GM23338 (cell line): ENCODE measurements at regions not wholly inside any gene's neighbourhood (a gene's known extent, or its start where the extent isn't known, plus 50 kb on each side); places are given as distances from the start of the nearest gene placed in this dataset.

ENCODE experiments used
- ATAC-seq: fragments of 200-7000 bp; cut with Tn5 transposase; 3 replicates; pipeline ENCODE4 v1.9.1; 2020
- DNase-seq: peaks from one replicate; pipeline ENCODE4 v3.0.0-alpha.2; 2015; ENCODE audit warnings: low spot score
- H2AFZ ChIP-seq: fragments of 200-600 bp; sonication (generic); 2 replicates; pipeline ENCODE4 v1.8.0; 2016; ENCODE audit warnings: antibody characterized with exemption, mild to moderate bottlenecking, moderate library complexity
- H3F3A ChIP-seq: fragments of 200-600 bp; sonication (generic); replicated peaks from 2 replicates; pipeline ENCODE4 v1.8.0; 2017; ENCODE audit warnings: antibody characterized with exemption, mixed run types, low read depth
- H3K27ac ChIP-seq: fragments of 200-600 bp; sonication (generic); 2 replicates; pipeline ENCODE4 v1.6.1; 2016; ENCODE audit warnings: low read depth
- H3K27me3 ChIP-seq: fragments of 200-600 bp; sonication (generic); 2 replicates; pipeline ENCODE4 v1.8.0; 2016; ENCODE audit warnings: mild to moderate bottlenecking, mixed run types, moderate library complexity; ENCODE audit not compliant: insufficient read depth
- H3K36me3 ChIP-seq: fragments of 200-600 bp; sonication (generic); 2 replicates; pipeline ENCODE4 v1.8.0; 2016; ENCODE audit warnings: mild to moderate bottlenecking; ENCODE audit not compliant: insufficient read depth
- H3K4me1 ChIP-seq: fragments of 200-600 bp; sonication (generic); 2 replicates; pipeline ENCODE4 v1.8.0; 2016; ENCODE audit warnings: mild to moderate bottlenecking, moderate library complexity; ENCODE audit not compliant: insufficient read depth
- H3K4me2 ChIP-seq: fragments of 200-600 bp; sonication (generic); 2 replicates; pipeline ENCODE4 v1.7.1; 2017; ENCODE audit warnings: mixed run types
- H3K4me3 ChIP-seq: fragments of 200-600 bp; sonication (generic); 2 replicates; pipeline ENCODE4 v1.6.1; 2016; ENCODE audit warnings: mixed run types
- H3K79me2 ChIP-seq: fragments of 200-600 bp; sonication (generic); replicated peaks from 2 replicates; pipeline ENCODE4 v1.8.0; 2017; ENCODE audit warnings: mild to moderate bottlenecking; ENCODE audit not compliant: insufficient read depth
- H3K9me2 ChIP-seq: fragments of 200-600 bp; sonication (generic); 2 replicates; pipeline ENCODE4 v1.8.0; 2017; ENCODE audit not compliant: insufficient read depth
- H4K20me1 ChIP-seq: fragments of 200-600 bp; sonication (generic); replicated peaks from 2 replicates; pipeline ENCODE4 v1.8.0; 2017; ENCODE audit warnings: mild to moderate bottlenecking; ENCODE audit not compliant: insufficient read depth
- H3K27ac Mint-ChIP-seq: 2 replicates; pipeline ENCODE4 v1.8.0; 2020; ENCODE audit warnings: inconsistent platforms, mild to moderate bottlenecking, moderate library complexity, mixed read lengths
- H3K27me3 Mint-ChIP-seq: 3 replicates; pipeline ENCODE4 v1.8.0; 2022; ENCODE audit warnings: low read depth, mild to moderate bottlenecking, moderate library complexity, mixed read lengths, inconsistent platforms; ENCODE audit not compliant: insufficient read depth, poor library complexity
- H3K36me3 Mint-ChIP-seq: 3 replicates; pipeline ENCODE4 v1.8.0; 2021; ENCODE audit warnings: low read depth, mild to moderate bottlenecking, inconsistent platforms, moderate library complexity, mixed read lengths
- H3K4me1 Mint-ChIP-seq: 3 replicates; pipeline ENCODE4 v1.8.0; 2020; ENCODE audit warnings: mild to moderate bottlenecking, inconsistent platforms, mixed read lengths
- H3K4me3 Mint-ChIP-seq: 3 replicates; pipeline ENCODE4 v1.8.0; 2021; ENCODE audit warnings: moderate library complexity, mild to moderate bottlenecking, inconsistent platforms, mixed read lengths
- H3K9me3 Mint-ChIP-seq: 3 replicates; pipeline ENCODE4 v1.8.0; 2020; ENCODE audit warnings: moderate library complexity, mild to moderate bottlenecking, inconsistent platforms, mixed read lengths
- ETS1 ChIP-seq: IDR thresholded peaks from 2 replicates; pipeline ENCODE4 v1.6.1; 2016; ENCODE audit warnings: antibody characterized with exemption
- EZH2 ChIP-seq: fragments of 200-600 bp; sonication (generic); IDR thresholded peaks from one replicate; pipeline ENCODE4 v1.8.0; 2017; ENCODE audit warnings: antibody characterized with exemption, mild to moderate bottlenecking, low read depth; ENCODE audit not compliant: unreplicated experiment
- JUNB ChIP-seq: IDR thresholded peaks from one replicate; pipeline ENCODE4 v1.6.1; 2016; ENCODE audit warnings: antibody characterized with exemption; ENCODE audit not compliant: unreplicated experiment
- NANOG ChIP-seq: IDR thresholded peaks from 2 replicates; pipeline ENCODE4 v1.6.1; 2016; ENCODE audit warnings: antibody characterized with exemption, borderline replicate concordance
- POLR2AphosphoS5 ChIP-seq: IDR thresholded peaks from 2 replicates; pipeline ENCODE4 v1.6.1; 2016; ENCODE audit warnings: antibody characterized with exemption, low read depth
- REST ChIP-seq: IDR thresholded peaks from one replicate; pipeline ENCODE4 v1.6.1; 2018; ENCODE audit warnings: antibody characterized with exemption; ENCODE audit not compliant: unreplicated experiment
- STAT1 ChIP-seq: IDR thresholded peaks from one replicate; pipeline ENCODE4 v1.6.1; 2016; ENCODE audit warnings: antibody characterized with exemption; ENCODE audit not compliant: unreplicated experiment
- ZNF114 ChIP-seq: fragments of 250-450 bp; sonication (Bioruptor Pico); IDR thresholded peaks from 2 replicates; pipeline ENCODE4 v1.5.0; 2020; ENCODE audit warnings: mild to moderate bottlenecking, moderate library complexity
- ZNF331 ChIP-seq: fragments of 250-450 bp; sonication (Bioruptor Pico); IDR thresholded peaks from 2 replicates; pipeline ENCODE4 v1.5.0; 2020; ENCODE audit warnings: low read depth, mild to moderate bottlenecking, moderate library complexity
- TF ChIP-seq, protein P1 (sequence below): fragments of 250-450 bp; sonication (Bioruptor Pico); IDR thresholded peaks from 2 replicates; pipeline ENCODE4 v1.5.0; 2020; ENCODE audit warnings: mild to moderate bottlenecking, moderate library complexity

GRCh38 chr6:19643713-19644112 is 193.5 kb upstream of the ID4 start:
- Histone ChIP-seq H4K20me1 (no peaks in the 10 kb centered on the region), H3K27me3 (no peaks in the 10 kb centered on the region), H3K4me2 (no peak overlapping the region), H3K4me1 (no peaks in the 10 kb centered on the region), H2AFZ (no peak overlapping the region), H3F3A (no peaks in the 10 kb centered on the region), H3K36me3 (no peaks in the 10 kb centered on the region), H3K9me2 (0 out of 2 replicates have a peak, but pooled peaks cover 4% of the 10 kb centered on the region), H3K4me3 (no peak overlapping the region), H3K79me2 (no peaks in the 10 kb centered on the region), H3K27ac (no peak overlapping the region)
- ATAC-seq (no peak), DNase-seq (no peak)
- Mint-ChIP-seq H3K9me3 (no peaks in the 10 kb centered on the region; the same call in 2 of the 3 replicates), H3K4me1 (no peaks in the 10 kb centered on the region), H3K27me3 (peaks cover 1% of the 10 kb centered on the region), H3K27ac (no peak overlapping the region), H3K4me3 (no peak overlapping the region), H3K36me3 (no peaks in the 10 kb centered on the region)
- TF ChIP-seq REST (no peak), EZH2 (no peak), ZNF331 (CRISPR knock-in tag) (no peak), JUNB (no peak), ZNF114 (CRISPR knock-in tag) (no peak), ETS1 (no peak), NANOG (no peak), POLR2AphosphoS5 (no peak), STAT1 (no peak)
- TF ChIP-seq, protein P1, sequence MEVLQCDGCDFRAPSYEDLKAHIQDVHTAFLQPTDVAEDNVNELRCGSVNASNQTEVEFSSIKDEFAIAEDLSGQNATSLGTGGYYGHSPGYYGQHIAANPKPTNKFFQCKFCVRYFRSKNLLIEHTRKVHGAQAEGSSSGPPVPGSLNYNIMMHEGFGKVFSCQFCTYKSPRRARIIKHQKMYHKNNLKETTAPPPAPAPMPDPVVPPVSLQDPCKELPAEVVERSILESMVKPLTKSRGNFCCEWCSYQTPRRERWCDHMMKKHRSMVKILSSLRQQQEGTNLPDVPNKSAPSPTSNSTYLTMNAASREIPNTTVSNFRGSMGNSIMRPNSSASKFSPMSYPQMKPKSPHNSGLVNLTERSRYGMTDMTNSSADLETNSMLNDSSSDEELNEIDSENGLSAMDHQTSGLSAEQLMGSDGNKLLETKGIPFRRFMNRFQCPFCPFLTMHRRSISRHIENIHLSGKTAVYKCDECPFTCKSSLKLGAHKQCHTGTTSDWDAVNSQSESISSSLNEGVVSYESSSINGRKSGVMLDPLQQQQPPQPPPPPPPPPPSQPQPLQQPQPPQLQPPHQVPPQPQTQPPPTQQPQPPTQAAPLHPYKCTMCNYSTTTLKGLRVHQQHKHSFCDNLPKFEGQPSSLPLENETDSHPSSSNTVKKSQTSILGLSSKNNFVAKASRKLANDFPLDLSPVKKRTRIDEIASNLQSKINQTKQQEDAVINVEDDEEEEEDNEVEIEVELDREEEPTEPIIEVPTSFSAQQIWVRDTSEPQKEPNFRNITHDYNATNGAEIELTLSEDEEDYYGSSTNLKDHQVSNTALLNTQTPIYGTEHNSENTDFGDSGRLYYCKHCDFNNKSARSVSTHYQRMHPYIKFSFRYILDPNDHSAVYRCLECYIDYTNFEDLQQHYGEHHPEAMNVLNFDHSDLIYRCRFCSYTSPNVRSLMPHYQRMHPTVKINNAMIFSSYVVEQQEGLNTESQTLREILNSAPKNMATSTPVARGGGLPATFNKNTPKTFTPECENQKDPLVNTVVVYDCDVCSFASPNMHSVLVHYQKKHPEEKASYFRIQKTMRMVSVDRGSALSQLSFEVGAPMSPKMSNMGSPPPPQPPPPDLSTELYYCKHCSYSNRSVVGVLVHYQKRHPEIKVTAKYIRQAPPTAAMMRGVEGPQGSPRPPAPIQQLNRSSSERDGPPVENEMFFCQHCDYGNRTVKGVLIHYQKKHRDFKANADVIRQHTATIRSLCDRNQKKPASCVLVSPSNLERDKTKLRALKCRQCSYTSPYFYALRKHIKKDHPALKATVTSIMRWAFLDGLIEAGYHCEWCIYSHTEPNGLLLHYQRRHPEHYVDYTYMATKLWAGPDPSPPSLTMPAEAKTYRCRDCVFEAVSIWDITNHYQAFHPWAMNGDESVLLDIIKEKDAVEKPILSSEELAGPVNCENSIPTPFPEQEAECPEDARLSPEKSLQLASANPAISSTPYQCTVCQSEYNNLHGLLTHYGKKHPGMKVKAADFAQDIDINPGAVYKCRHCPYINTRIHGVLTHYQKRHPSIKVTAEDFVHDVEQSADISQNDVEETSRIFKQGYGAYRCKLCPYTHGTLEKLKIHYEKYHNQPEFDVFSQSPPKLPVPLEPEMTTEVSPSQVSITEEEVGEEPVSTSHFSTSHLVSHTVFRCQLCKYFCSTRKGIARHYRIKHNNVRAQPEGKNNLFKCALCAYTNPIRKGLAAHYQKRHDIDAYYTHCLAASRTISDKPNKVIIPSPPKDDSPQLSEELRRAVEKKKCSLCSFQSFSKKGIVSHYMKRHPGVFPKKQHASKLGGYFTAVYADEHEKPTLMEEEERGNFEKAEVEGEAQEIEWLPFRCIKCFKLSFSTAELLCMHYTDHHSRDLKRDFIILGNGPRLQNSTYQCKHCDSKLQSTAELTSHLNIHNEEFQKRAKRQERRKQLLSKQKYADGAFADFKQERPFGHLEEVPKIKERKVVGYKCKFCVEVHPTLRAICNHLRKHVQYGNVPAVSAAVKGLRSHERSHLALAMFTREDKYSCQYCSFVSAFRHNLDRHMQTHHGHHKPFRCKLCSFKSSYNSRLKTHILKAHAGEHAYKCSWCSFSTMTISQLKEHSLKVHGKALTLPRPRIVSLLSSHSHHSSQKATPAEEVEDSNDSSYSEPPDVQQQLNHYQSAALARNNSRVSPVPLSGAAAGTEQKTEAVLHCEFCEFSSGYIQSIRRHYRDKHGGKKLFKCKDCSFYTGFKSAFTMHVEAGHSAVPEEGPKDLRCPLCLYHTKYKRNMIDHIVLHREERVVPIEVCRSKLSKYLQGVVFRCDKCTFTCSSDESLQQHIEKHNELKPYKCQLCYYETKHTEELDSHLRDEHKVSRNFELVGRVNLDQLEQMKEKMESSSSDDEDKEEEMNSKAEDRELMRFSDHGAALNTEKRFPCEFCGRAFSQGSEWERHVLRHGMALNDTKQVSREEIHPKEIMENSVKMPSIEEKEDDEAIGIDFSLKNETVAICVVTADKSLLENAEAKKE (CRISPR knock-in tag): no peak
